ENCODE measurements at regions not wholly inside any gene's neighbourhood (a gene's known extent, or its start where the extent isn't known, plus 50 kb on each side); places are given as distances from the start of the nearest gene placed in this dataset.

- no peak for DNase-seq
Measured at GRCh38 chr6:163663575-163663974, 249.1 kb downstream of the QKI start.

GRCh38 chr6:163662604-163663225, 248.2 kb downstream of the QKI start:
- DNase-seq = no peak

- no peak for DNase-seq
Measured at GRCh38 chr6:163661272-163661671, 246.8 kb downstream of the QKI start.

GRCh38 chr6:163659803-163660202, 245.3 kb downstream of the QKI start:
- DNase-seq = no peak

GRCh38 chr6:163655217-163656121, 241.0 kb downstream of the QKI start:
- DNase-seq = no peak

- no peak for DNase-seq
Measured at GRCh38 chr6:163651915-163652668, 237.6 kb downstream of the QKI start.

GRCh38 chr6:163651426-163651825, 236.9 kb downstream of the QKI start:
- DNase-seq = no peak

GRCh38 chr6:163648868-163649267, 234.3 kb downstream of the QKI start:
- no peak for DNase-seq

- DNase-seq = no peak
Measured at GRCh38 chr6:163647624-163648023, 233.1 kb downstream of the QKI start.

- DNase-seq = no peak
Measured at GRCh38 chr6:163646866-163647265, 232.3 kb downstream of the QKI start.

GRCh38 chr6:163646133-163646532, 231.6 kb downstream of the QKI start:
- DNase-seq = no peak

- no peak for DNase-seq
Measured at GRCh38 chr6:163645560-163645959, 231.0 kb downstream of the QKI start.

- DNase-seq = no peak
Measured at GRCh38 chr6:163643866-163644265, 229.3 kb downstream of the QKI start.

- DNase-seq = no peak
Measured at GRCh38 chr6:163641706-163642105, 227.2 kb downstream of the QKI start.

GRCh38 chr6:163640641-163641040, 226.1 kb downstream of the QKI start:
- no peak for DNase-seq

GRCh38 chr6:163637524-163637923, 223.0 kb downstream of the QKI start:
- no peak for DNase-seq

GRCh38 chr6:163635731-163636364, 221.3 kb downstream of the QKI start:
- DNase-seq = no peak

GRCh38 chr6:163635315-163635714, 220.8 kb downstream of the QKI start:
- no peak for DNase-seq

GRCh38 chr6:163634211-163635171, 220.0 kb downstream of the QKI start:
- DNase-seq = no peak

GRCh38 chr6:163630991-163631390, 216.5 kb downstream of the QKI start:
- DNase-seq = no peak

GRCh38 chr6:163630572-163630971, 216.1 kb downstream of the QKI start:
- DNase-seq = no peak

GRCh38 chr6:163630096-163630495, 215.6 kb downstream of the QKI start:
- no peak for DNase-seq
